GM19238 (cell line): ENCODE measurements at regions not wholly inside any gene's neighbourhood (a gene's known extent, or its start where the extent isn't known, plus 50 kb on each side); places are given as distances from the start of the nearest gene placed in this dataset.

ENCODE experiments used
- DNase-seq: peaks from one replicate; pipeline ENCODE4 v3.0.0; 2011; ENCODE audit warnings: low spot score; ENCODE audit not compliant: insufficient read length

GRCh38 chr1:112788054-112788453 lies 72.9 kb upstream of the PPM1J start:
- DNase-seq: no peak

GRCh38 chr1:112783059-112783458 lies 67.9 kb upstream of the PPM1J start:
- DNase-seq: no peak

- no peak for DNase-seq
These were observed 64.8 kb upstream of the PPM1J start for GRCh38 chr1:112779665-112780526.

GRCh38 chr1:112778137-112778536 lies 63.0 kb upstream of the PPM1J start:
- DNase-seq: no peak

GRCh38 chr1:112776688-112777087 lies 61.6 kb upstream of the PPM1J start:
- DNase-seq: no peak

GRCh38 chr1:112772781-112773180 lies 57.6 kb upstream of the PPM1J start:
- no peak for DNase-seq

- DNase-seq: no peak
These were observed 55.6 kb upstream of the PPM1J start for GRCh38 chr1:112770724-112771123.

GRCh38 chr1:112769611-112770010 lies 54.5 kb upstream of the PPM1J start:
- no peak for DNase-seq

GRCh38 chr1:112767646-112768045 lies 52.5 kb upstream of the PPM1J start:
- no peak for DNase-seq
